ENCODE measurements at regions not wholly inside any gene's neighbourhood (a gene's known extent, or its start where the extent isn't known, plus 50 kb on each side); places are given as distances from the start of the nearest gene placed in this dataset.

- no peaks in the 10 kb centered on the region for H3K27me3 ChIP-seq (ENCODE audit: control insufficient read depth, insufficient read depth, low read length)
These were observed 200.7 kb upstream of the BMP2 start for GRCh38 chr20:6566821-6567220.

GRCh38 chr20:6562111-6562510, 205.4 kb upstream of the BMP2 start:
- Histone ChIP-seq H3K27me3 (ENCODE audit: control insufficient read depth, insufficient read depth, low read length) (no peaks in the 10 kb centered on the region), H3K9me3 (ENCODE audit: control insufficient read depth, low read length) (no peaks in the 10 kb centered on the region), H3K36me3 (ENCODE audit: control insufficient read depth, insufficient read depth, low read length) (no peaks in the 10 kb centered on the region), H3K4me3 (ENCODE audit: low read length) (no peak overlapping the region), H3K9ac (ENCODE audit: low read length) (no peak overlapping the region), H3K4me1 (ENCODE audit: control insufficient read depth, insufficient read depth, low read length) (no peaks in the 10 kb centered on the region)

More at GRCh38 chr20:6566821-6567220, 200.7 kb upstream of the BMP2 start:
- H3K36me3 ChIP-seq (ENCODE audit: control insufficient read depth, insufficient read depth, low read length), result no peaks in the 10 kb centered on the region
- no peak overlapping the region for H3K9ac ChIP-seq (ENCODE audit: low read length)
- H3K4me3 ChIP-seq (ENCODE audit: low read length), result no peak overlapping the region
- no peaks in the 10 kb centered on the region for H3K9me3 ChIP-seq (ENCODE audit: control insufficient read depth, low read length)
- no peaks in the 10 kb centered on the region for H3K4me1 ChIP-seq (ENCODE audit: control insufficient read depth, insufficient read depth, low read length)

- Histone ChIP-seq H3K9ac (ENCODE audit: low read length) (no peak overlapping the region), H3K4me3 (ENCODE audit: low read length) (no peak overlapping the region), H3K36me3 (ENCODE audit: control insufficient read depth, insufficient read depth, low read length) (no peaks in the 10 kb centered on the region)
These were observed 206.5 kb upstream of the BMP2 start for GRCh38 chr20:6560978-6561377.

GRCh38 chr20:6559791-6560190, 207.7 kb upstream of the BMP2 start:
- no peaks in the 10 kb centered on the region for H3K36me3 ChIP-seq (ENCODE audit: control insufficient read depth, insufficient read depth, low read length)
- H3K27me3 ChIP-seq (ENCODE audit: control insufficient read depth, insufficient read depth, low read length), result no peaks in the 10 kb centered on the region
- no peak overlapping the region for H3K9ac ChIP-seq (ENCODE audit: low read length)
- H3K9me3 ChIP-seq (ENCODE audit: control insufficient read depth, low read length), result no peaks in the 10 kb centered on the region
- H3K4me1 ChIP-seq (ENCODE audit: control insufficient read depth, insufficient read depth, low read length), result no peaks in the 10 kb centered on the region
- no peak overlapping the region for H3K4me3 ChIP-seq (ENCODE audit: low read length)

More at GRCh38 chr20:6560978-6561377, 206.5 kb upstream of the BMP2 start:
- H3K9me3 ChIP-seq (ENCODE audit: control insufficient read depth, low read length), result no peaks in the 10 kb centered on the region
- H3K27me3 ChIP-seq (ENCODE audit: control insufficient read depth, insufficient read depth, low read length), result no peaks in the 10 kb centered on the region
- H3K4me1 ChIP-seq (ENCODE audit: control insufficient read depth, insufficient read depth, low read length), result no peaks in the 10 kb centered on the region

- Histone ChIP-seq H3K36me3 (ENCODE audit: control insufficient read depth, insufficient read depth, low read length) (no peaks in the 10 kb centered on the region), H3K9me3 (ENCODE audit: control insufficient read depth, low read length) (no peaks in the 10 kb centered on the region), H3K4me3 (ENCODE audit: low read length) (no peak overlapping the region), H3K9ac (ENCODE audit: low read length) (no peak overlapping the region), H3K27me3 (ENCODE audit: control insufficient read depth, insufficient read depth, low read length) (no peaks in the 10 kb centered on the region), H3K4me1 (ENCODE audit: control insufficient read depth, insufficient read depth, low read length) (no peaks in the 10 kb centered on the region)
These were observed 209.1 kb upstream of the BMP2 start for GRCh38 chr20:6558341-6558740.

- Histone ChIP-seq H3K9me3 (ENCODE audit: control insufficient read depth, low read length) (no peaks in the 10 kb centered on the region), H3K9ac (ENCODE audit: low read length) (peak overlapping the region; percentile 48), H3K4me1 (ENCODE audit: control insufficient read depth, insufficient read depth, low read length) (no peaks in the 10 kb centered on the region), H3K27me3 (ENCODE audit: control insufficient read depth, insufficient read depth, low read length) (no peaks in the 10 kb centered on the region), H3K4me3 (ENCODE audit: low read length) (no peak overlapping the region), H3K36me3 (ENCODE audit: control insufficient read depth, insufficient read depth, low read length) (no peaks in the 10 kb centered on the region)
These were observed 233.6 kb upstream of the BMP2 start for GRCh38 chr20:6533761-6534479.

GRCh38 chr20:6533351-6533750, 234.1 kb upstream of the BMP2 start:
- Histone ChIP-seq H3K27me3 (ENCODE audit: control insufficient read depth, insufficient read depth, low read length) (no peaks in the 10 kb centered on the region), H3K4me1 (ENCODE audit: control insufficient read depth, insufficient read depth, low read length) (no peaks in the 10 kb centered on the region), H3K4me3 (ENCODE audit: low read length) (no peak overlapping the region), H3K9me3 (ENCODE audit: control insufficient read depth, low read length) (no peaks in the 10 kb centered on the region), H3K9ac (ENCODE audit: low read length) (peak overlapping the region; percentile 48), H3K36me3 (ENCODE audit: control insufficient read depth, insufficient read depth, low read length) (no peaks in the 10 kb centered on the region)

- Histone ChIP-seq H3K9me3 (ENCODE audit: control insufficient read depth, low read length) (no peaks in the 10 kb centered on the region), H3K9ac (ENCODE audit: low read length) (no peak overlapping the region), H3K4me3 (ENCODE audit: low read length) (no peak overlapping the region), H3K36me3 (ENCODE audit: control insufficient read depth, insufficient read depth, low read length) (no peaks in the 10 kb centered on the region), H3K27me3 (ENCODE audit: control insufficient read depth, insufficient read depth, low read length) (no peaks in the 10 kb centered on the region), H3K4me1 (ENCODE audit: control insufficient read depth, insufficient read depth, low read length) (no peaks in the 10 kb centered on the region)
These were observed 236.6 kb upstream of the BMP2 start for GRCh38 chr20:6530779-6531315.

- no peaks in the 10 kb centered on the region for H3K36me3 ChIP-seq (ENCODE audit: control insufficient read depth, insufficient read depth, low read length)
- no peak overlapping the region for H3K9ac ChIP-seq (ENCODE audit: low read length)
- no peaks in the 10 kb centered on the region for H3K4me1 ChIP-seq (ENCODE audit: control insufficient read depth, insufficient read depth, low read length)
- H3K4me3 ChIP-seq (ENCODE audit: low read length), result no peak overlapping the region
- H3K9me3 ChIP-seq (ENCODE audit: control insufficient read depth, low read length), result no peaks in the 10 kb centered on the region
- H3K27me3 ChIP-seq (ENCODE audit: control insufficient read depth, insufficient read depth, low read length), result no peaks in the 10 kb centered on the region
These were observed 237.2 kb upstream of the BMP2 start for GRCh38 chr20:6530254-6530653.

GRCh38 chr20:6525447-6526303, 241.8 kb upstream of the BMP2 start:
- Histone ChIP-seq H3K36me3 (ENCODE audit: control insufficient read depth, insufficient read depth, low read length) (no peaks in the 10 kb centered on the region), H3K4me3 (ENCODE audit: low read length) (no peak overlapping the region), H3K4me1 (ENCODE audit: control insufficient read depth, insufficient read depth, low read length) (no peaks in the 10 kb centered on the region), H3K27me3 (ENCODE audit: control insufficient read depth, insufficient read depth, low read length) (no peaks in the 10 kb centered on the region), H3K9ac (ENCODE audit: low read length) (no peak overlapping the region), H3K9me3 (ENCODE audit: control insufficient read depth, low read length) (no peaks in the 10 kb centered on the region)

GRCh38 chr20:6524305-6524704, 243.2 kb upstream of the BMP2 start:
- Histone ChIP-seq H3K36me3 (ENCODE audit: control insufficient read depth, insufficient read depth, low read length) (no peaks in the 10 kb centered on the region), H3K9me3 (ENCODE audit: control insufficient read depth, low read length) (no peaks in the 10 kb centered on the region), H3K4me1 (ENCODE audit: control insufficient read depth, insufficient read depth, low read length) (no peaks in the 10 kb centered on the region)

GRCh38 chr20:6519556-6519955, 247.9 kb upstream of the BMP2 start:
- H3K36me3 ChIP-seq (ENCODE audit: control insufficient read depth, insufficient read depth, low read length), result no peaks in the 10 kb centered on the region
- no peak overlapping the region for H3K9ac ChIP-seq (ENCODE audit: low read length)

More at GRCh38 chr20:6524305-6524704, 243.2 kb upstream of the BMP2 start:
- Histone ChIP-seq H3K4me3 (ENCODE audit: low read length) (no peak overlapping the region), H3K9ac (ENCODE audit: low read length) (no peak overlapping the region), H3K27me3 (ENCODE audit: control insufficient read depth, insufficient read depth, low read length) (no peaks in the 10 kb centered on the region)

More at GRCh38 chr20:6519556-6519955, 247.9 kb upstream of the BMP2 start:
- Histone ChIP-seq H3K4me3 (ENCODE audit: low read length) (no peak overlapping the region), H3K4me1 (ENCODE audit: control insufficient read depth, insufficient read depth, low read length) (no peaks in the 10 kb centered on the region), H3K27me3 (ENCODE audit: control insufficient read depth, insufficient read depth, low read length) (no peaks in the 10 kb centered on the region), H3K9me3 (ENCODE audit: control insufficient read depth, low read length) (no peaks in the 10 kb centered on the region)

Data from mucosa of stomach (tissue), 1 donor.